ENCODE measurements at regions not wholly inside any gene's neighbourhood (a gene's known extent, or its start where the extent isn't known, plus 50 kb on each side); places are given as distances from the start of the nearest gene placed in this dataset.

GRCh38 chr7:4437916-4438315 lies 244.2 kb upstream of the FOXK1 start:
- no peak for ATAC-seq
- TF ChIP-seq ESRRG (CRISPR knock-in tag; IDR thresholded peaks at IDR 0.05) (no peak), POU6F1 (CRISPR knock-in tag; IDR thresholded peaks at IDR 0.05; ENCODE audit: borderline replicate concordance, low read depth) (no peak), ZFP3 (CRISPR knock-in tag; IDR thresholded peaks at IDR 0.05) (no peak), ZNF8 (CRISPR knock-in tag; IDR thresholded peaks at IDR 0.05) (no peak), ZNF565 (CRISPR knock-in tag; conservative IDR thresholded peaks at IDR 0.05; ENCODE audit: low read depth) (no peak), ZC3H10 (CRISPR knock-in tag; IDR thresholded peaks at IDR 0.05) (no peak), OSR1 (CRISPR knock-in tag; IDR thresholded peaks at IDR 0.05) (no peak), TOX (CRISPR knock-in tag; IDR thresholded peaks at IDR 0.05; ENCODE audit: borderline replicate concordance) (no peak), GLIS3 (CRISPR knock-in tag; IDR thresholded peaks at IDR 0.05) (no peak)
- TF ChIP-seq, protein P1, sequence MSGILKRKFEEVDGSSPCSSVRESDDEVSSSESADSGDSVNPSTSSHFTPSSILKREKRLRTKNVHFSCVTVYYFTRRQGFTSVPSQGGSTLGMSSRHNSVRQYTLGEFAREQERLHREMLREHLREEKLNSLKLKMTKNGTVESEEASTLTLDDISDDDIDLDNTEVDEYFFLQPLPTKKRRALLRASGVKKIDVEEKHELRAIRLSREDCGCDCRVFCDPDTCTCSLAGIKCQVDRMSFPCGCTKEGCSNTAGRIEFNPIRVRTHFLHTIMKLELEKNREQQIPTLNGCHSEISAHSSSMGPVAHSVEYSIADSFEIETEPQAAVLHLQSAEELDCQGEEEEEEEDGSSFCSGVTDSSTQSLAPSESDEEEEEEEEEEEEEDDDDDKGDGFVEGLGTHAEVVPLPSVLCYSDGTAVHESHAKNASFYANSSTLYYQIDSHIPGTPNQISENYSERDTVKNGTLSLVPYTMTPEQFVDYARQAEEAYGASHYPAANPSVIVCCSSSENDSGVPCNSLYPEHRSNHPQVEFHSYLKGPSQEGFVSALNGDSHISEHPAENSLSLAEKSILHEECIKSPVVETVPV (CRISPR knock-in tag; IDR thresholded peaks at IDR 0.05): no peak
- TF ChIP-seq, protein P2, sequence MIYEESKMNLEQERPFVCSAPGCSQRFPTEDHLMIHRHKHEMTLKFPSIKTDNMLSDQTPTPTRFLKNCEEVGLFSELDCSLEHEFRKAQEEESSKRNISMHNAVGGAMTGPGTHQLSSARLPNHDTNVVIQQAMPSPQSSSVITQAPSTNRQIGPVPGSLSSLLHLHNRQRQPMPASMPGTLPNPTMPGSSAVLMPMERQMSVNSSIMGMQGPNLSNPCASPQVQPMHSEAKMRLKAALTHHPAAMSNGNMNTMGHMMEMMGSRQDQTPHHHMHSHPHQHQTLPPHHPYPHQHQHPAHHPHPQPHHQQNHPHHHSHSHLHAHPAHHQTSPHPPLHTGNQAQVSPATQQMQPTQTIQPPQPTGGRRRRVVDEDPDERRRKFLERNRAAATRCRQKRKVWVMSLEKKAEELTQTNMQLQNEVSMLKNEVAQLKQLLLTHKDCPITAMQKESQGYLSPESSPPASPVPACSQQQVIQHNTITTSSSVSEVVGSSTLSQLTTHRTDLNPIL (CRISPR knock-in tag; IDR thresholded peaks at IDR 0.05; ENCODE audit: low read depth): no peak

DNA sequence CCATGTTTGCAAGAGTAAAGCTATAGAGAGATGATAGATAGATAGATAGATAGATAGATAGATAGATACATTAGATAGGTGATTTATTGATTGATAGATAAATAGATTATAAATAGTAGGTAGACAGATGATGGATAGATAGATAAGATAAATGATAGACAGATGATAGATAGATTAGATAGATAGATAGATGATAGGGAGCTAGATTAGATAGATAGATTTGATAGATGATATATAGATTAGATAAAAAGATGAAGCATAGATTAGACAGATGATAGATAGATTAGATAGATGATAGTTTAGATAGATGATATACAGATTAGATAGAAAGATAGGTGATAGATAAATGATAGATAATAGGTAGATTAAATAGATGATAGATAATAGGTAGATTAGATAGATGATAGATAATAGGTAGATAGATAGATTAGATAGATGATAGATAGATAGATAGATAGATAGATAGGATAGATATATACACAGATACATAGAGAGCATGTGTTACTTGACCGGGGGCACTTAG lies 243.3 kb upstream of the FOXK1 start:
- TF ChIP-seq CSDC2 (CRISPR knock-in tag; IDR thresholded peaks at IDR 0.05) (no peak), SNAI2 (CRISPR knock-in tag; IDR thresholded peaks at IDR 0.05) (no peak), ZFP30 (CRISPR knock-in tag; IDR thresholded peaks at IDR 0.05) (no peak), BACH2 (CRISPR knock-in tag; IDR thresholded peaks at IDR 0.05; ENCODE audit: borderline replicate concordance) (no peak), TOX (CRISPR knock-in tag; IDR thresholded peaks at IDR 0.05; ENCODE audit: borderline replicate concordance) (no peak), ZNF8 (CRISPR knock-in tag; IDR thresholded peaks at IDR 0.05) (no peak), ZNF70 (CRISPR knock-in tag; IDR thresholded peaks at IDR 0.05) (no peak), ZFP3 (CRISPR knock-in tag; IDR thresholded peaks at IDR 0.05) (no peak), ZNF565 (CRISPR knock-in tag; conservative IDR thresholded peaks at IDR 0.05; ENCODE audit: low read depth) (no peak), PPARA (CRISPR knock-in tag; IDR thresholded peaks at IDR 0.05; ENCODE audit: borderline replicate concordance) (no peak), RARB (CRISPR knock-in tag; IDR thresholded peaks at IDR 0.05) (no peak), TCF4 (CRISPR knock-in tag; IDR thresholded peaks at IDR 0.05; ENCODE audit: borderline replicate concordance) (no peak), ZC3H10 (CRISPR knock-in tag; IDR thresholded peaks at IDR 0.05) (no peak), OSR1 (CRISPR knock-in tag; IDR thresholded peaks at IDR 0.05) (no peak), GLIS3 (CRISPR knock-in tag; IDR thresholded peaks at IDR 0.05) (no peak)
- TF ChIP-seq, protein P3, sequence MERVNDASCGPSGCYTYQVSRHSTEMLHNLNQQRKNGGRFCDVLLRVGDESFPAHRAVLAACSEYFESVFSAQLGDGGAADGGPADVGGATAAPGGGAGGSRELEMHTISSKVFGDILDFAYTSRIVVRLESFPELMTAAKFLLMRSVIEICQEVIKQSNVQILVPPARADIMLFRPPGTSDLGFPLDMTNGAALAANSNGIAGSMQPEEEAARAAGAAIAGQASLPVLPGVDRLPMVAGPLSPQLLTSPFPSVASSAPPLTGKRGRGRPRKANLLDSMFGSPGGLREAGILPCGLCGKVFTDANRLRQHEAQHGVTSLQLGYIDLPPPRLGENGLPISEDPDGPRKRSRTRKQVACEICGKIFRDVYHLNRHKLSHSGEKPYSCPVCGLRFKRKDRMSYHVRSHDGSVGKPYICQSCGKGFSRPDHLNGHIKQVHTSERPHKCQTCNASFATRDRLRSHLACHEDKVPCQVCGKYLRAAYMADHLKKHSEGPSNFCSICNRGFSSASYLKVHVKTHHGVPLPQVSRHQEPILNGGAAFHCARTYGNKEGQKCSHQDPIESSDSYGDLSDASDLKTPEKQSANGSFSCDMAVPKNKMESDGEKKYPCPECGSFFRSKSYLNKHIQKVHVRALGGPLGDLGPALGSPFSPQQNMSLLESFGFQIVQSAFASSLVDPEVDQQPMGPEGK (CRISPR knock-in tag; IDR thresholded peaks at IDR 0.05; ENCODE audit: borderline replicate concordance): no peak
- TF ChIP-seq, protein P4, sequence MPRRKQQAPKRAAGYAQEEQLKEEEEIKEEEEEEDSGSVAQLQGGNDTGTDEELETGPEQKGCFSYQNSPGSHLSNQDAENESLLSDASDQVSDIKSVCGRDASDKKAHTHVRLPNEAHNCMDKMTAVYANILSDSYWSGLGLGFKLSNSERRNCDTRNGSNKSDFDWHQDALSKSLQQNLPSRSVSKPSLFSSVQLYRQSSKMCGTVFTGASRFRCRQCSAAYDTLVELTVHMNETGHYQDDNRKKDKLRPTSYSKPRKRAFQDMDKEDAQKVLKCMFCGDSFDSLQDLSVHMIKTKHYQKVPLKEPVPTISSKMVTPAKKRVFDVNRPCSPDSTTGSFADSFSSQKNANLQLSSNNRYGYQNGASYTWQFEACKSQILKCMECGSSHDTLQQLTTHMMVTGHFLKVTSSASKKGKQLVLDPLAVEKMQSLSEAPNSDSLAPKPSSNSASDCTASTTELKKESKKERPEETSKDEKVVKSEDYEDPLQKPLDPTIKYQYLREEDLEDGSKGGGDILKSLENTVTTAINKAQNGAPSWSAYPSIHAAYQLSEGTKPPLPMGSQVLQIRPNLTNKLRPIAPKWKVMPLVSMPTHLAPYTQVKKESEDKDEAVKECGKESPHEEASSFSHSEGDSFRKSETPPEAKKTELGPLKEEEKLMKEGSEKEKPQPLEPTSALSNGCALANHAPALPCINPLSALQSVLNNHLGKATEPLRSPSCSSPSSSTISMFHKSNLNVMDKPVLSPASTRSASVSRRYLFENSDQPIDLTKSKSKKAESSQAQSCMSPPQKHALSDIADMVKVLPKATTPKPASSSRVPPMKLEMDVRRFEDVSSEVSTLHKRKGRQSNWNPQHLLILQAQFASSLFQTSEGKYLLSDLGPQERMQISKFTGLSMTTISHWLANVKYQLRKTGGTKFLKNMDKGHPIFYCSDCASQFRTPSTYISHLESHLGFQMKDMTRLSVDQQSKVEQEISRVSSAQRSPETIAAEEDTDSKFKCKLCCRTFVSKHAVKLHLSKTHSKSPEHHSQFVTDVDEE (CRISPR knock-in tag; IDR thresholded peaks at IDR 0.05): no peak
- TF ChIP-seq, protein P2 (CRISPR knock-in tag; IDR thresholded peaks at IDR 0.05; ENCODE audit: low read depth): no peak
- TF ChIP-seq, protein P1 (CRISPR knock-in tag; IDR thresholded peaks at IDR 0.05): no peak
- ATAC-seq: no peak
